ENCODE measurements at regions not wholly inside any gene's neighbourhood (a gene's known extent, or its start where the extent isn't known, plus 50 kb on each side); places are given as distances from the start of the nearest gene placed in this dataset.

GRCh38 chr20:22354647-22355046 lies 229.7 kb downstream of the FOXA2 start:
- Histone ChIP-seq H3K4me2 (replicated peaks; ENCODE audit: extremely low read depth, low read length, poor library complexity, severe bottlenecking) (no peak overlapping the region), H3K4me3 (replicated peaks in 1 of 3; ENCODE audit: low read depth in 2 of 3, low read length in 3 of 3) (no peak overlapping the region), H4K20me1 (ENCODE audit: insufficient read depth, low read length) (no peaks in the 10 kb centered on the region), H3K9me3 (replicated peaks in 1 of 2; ENCODE audit: control insufficient read depth in 1 of 2, insufficient read depth in 1 of 2, low read length in 2 of 2) (no peaks in the 10 kb centered on the region), H3K27ac (ENCODE audit: low read depth in 1 of 2, low read length in 2 of 2) (no peak overlapping the region), H3K4me1 (ENCODE audit: control insufficient read depth in 1 of 2, insufficient read depth in 2 of 2, low read length in 2 of 2) (no peaks in the 10 kb centered on the region), H3K9ac (ENCODE audit: insufficient read depth, low read length, poor library complexity, severe bottlenecking) (no peak overlapping the region), H2AFZ (ENCODE audit: insufficient read depth, low read depth, low read length, poor library complexity, severe bottlenecking) (no peak overlapping the region), H3K27me3 (ENCODE audit: control insufficient read depth in 2 of 2, insufficient read depth in 2 of 2, low read length in 2 of 2) (no peaks in the 10 kb centered on the region), H3K79me2 (ENCODE audit: insufficient read depth, low read length) (no peaks in the 10 kb centered on the region), H3K36me3 (replicated peaks in 1 of 2; ENCODE audit: control insufficient read depth in 1 of 2, insufficient read depth in 2 of 2, low read length in 2 of 2) (no peaks in the 10 kb centered on the region)
- Mint-ChIP-seq H3K36me3 (no peaks in the 10 kb centered on the region), H3K9me3 (peaks cover 0 to 5% (median 2%) of the 10 kb centered on the region in 7 donors), H3K4me3 (no peak overlapping the region), H3K4me1 (no peaks in the 10 kb centered on the region), H3K27ac (no peak overlapping the region), H3K27me3 (ENCODE audit: low read depth in 3 of 3) (peaks cover 0 to 2% (median 0%) of the 10 kb centered on the region in 3 donors)
- DNase-seq, result no peak
- no CpG with 5 or more reads among the region's 1 CpG for WGBS (ENCODE audit: insufficient coverage)
- TF ChIP-seq, protein P1, sequence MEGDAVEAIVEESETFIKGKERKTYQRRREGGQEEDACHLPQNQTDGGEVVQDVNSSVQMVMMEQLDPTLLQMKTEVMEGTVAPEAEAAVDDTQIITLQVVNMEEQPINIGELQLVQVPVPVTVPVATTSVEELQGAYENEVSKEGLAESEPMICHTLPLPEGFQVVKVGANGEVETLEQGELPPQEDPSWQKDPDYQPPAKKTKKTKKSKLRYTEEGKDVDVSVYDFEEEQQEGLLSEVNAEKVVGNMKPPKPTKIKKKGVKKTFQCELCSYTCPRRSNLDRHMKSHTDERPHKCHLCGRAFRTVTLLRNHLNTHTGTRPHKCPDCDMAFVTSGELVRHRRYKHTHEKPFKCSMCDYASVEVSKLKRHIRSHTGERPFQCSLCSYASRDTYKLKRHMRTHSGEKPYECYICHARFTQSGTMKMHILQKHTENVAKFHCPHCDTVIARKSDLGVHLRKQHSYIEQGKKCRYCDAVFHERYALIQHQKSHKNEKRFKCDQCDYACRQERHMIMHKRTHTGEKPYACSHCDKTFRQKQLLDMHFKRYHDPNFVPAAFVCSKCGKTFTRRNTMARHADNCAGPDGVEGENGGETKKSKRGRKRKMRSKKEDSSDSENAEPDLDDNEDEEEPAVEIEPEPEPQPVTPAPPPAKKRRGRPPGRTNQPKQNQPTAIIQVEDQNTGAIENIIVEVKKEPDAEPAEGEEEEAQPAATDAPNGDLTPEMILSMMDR (IDR thresholded peaks at IDR 0.05), result no peak
- intact Hi-C loops (cut with micrococcal nuclease), result no loop called here

GRCh38 chr20:22353586-22353985 lies 230.8 kb downstream of the FOXA2 start:
- no peak overlapping the region for H2AFZ ChIP-seq (ENCODE audit: insufficient read depth, low read depth, low read length, poor library complexity, severe bottlenecking)

More at GRCh38 chr20:22353586-22353985, 230.8 kb downstream of the FOXA2 start:
- no peaks in the 10 kb centered on the region for H3K9me3 ChIP-seq (replicated peaks in 1 of 2; ENCODE audit: control insufficient read depth in 1 of 2, insufficient read depth in 1 of 2, low read length in 2 of 2)
- 62% methylated on average over 2 of the region's 2 CpGs for WGBS (ENCODE audit: insufficient coverage)
- no peaks in the 10 kb centered on the region for H3K27me3 ChIP-seq (ENCODE audit: control insufficient read depth in 2 of 2, insufficient read depth in 2 of 2, low read length in 2 of 2)
- Mint-ChIP-seq H3K27me3 (ENCODE audit: low read depth in 3 of 3) (peaks cover 0 to 3% (median 0%) of the 10 kb centered on the region in 3 donors), H3K9me3 (peaks cover 0 to 5% (median 2%) of the 10 kb centered on the region in 7 donors), H3K27ac (no peak overlapping the region), H3K4me3 (no peak overlapping the region), H3K36me3 (no peaks in the 10 kb centered on the region), H3K4me1 (no peaks in the 10 kb centered on the region)
- H4K20me1 ChIP-seq (ENCODE audit: insufficient read depth, low read length), result no peaks in the 10 kb centered on the region
- no peak overlapping the region for H3K4me2 ChIP-seq (replicated peaks; ENCODE audit: extremely low read depth, low read length, poor library complexity, severe bottlenecking)
- no peak overlapping the region for H3K4me3 ChIP-seq (replicated peaks in 1 of 3; ENCODE audit: low read depth in 2 of 3, low read length in 3 of 3)
- no peak overlapping the region for H3K27ac ChIP-seq (ENCODE audit: low read depth in 1 of 2, low read length in 2 of 2)
- intact Hi-C loops (cut with micrococcal nuclease), result no loop called here
- H3K9ac ChIP-seq (ENCODE audit: insufficient read depth, low read length, poor library complexity, severe bottlenecking), result no peak overlapping the region
- H3K36me3 ChIP-seq (replicated peaks in 1 of 2; ENCODE audit: control insufficient read depth in 1 of 2, insufficient read depth in 2 of 2, low read length in 2 of 2), result no peaks in the 10 kb centered on the region
- no peaks in the 10 kb centered on the region for H3K79me2 ChIP-seq (ENCODE audit: insufficient read depth, low read length)
- DNase-seq, result no peak
- TF ChIP-seq, protein P1 (IDR thresholded peaks at IDR 0.05), result no peak
- H3K4me1 ChIP-seq (ENCODE audit: control insufficient read depth in 1 of 2, insufficient read depth in 2 of 2, low read length in 2 of 2), result no peaks in the 10 kb centered on the region

Measured in CD14-positive monocyte (primary cell).